NB4 (cell line): ENCODE measurements at regions not wholly inside any gene's neighbourhood (a gene's known extent, or its start where the extent isn't known, plus 50 kb on each side); places are given as distances from the start of the nearest gene placed in this dataset.

ENCODE experiments used
- MYC ChIP-seq: IDR thresholded peaks from 2 replicates; pipeline ENCODE4 v1.6.1; 2011; ENCODE audit warnings: low read depth, low read length
- POLR2A ChIP-seq: IDR thresholded peaks from 2 replicates; pipeline ENCODE4 v1.6.1; 2011; ENCODE audit warnings: mild to moderate bottlenecking; ENCODE audit not compliant: insufficient read length; ENCODE audit errors: extremely low read depth
- TF ChIP-seq, protein P1 (sequence below): IDR thresholded peaks from one replicate; pipeline ENCODE4 v1.5.1; 2012; ENCODE audit warnings: low read depth, low read length
- TF ChIP-seq, protein P2 (sequence below): IDR thresholded peaks from 2 replicates; pipeline ENCODE4 v1.6.1; 2011; ENCODE audit warnings: low read depth, low read length

DNA sequence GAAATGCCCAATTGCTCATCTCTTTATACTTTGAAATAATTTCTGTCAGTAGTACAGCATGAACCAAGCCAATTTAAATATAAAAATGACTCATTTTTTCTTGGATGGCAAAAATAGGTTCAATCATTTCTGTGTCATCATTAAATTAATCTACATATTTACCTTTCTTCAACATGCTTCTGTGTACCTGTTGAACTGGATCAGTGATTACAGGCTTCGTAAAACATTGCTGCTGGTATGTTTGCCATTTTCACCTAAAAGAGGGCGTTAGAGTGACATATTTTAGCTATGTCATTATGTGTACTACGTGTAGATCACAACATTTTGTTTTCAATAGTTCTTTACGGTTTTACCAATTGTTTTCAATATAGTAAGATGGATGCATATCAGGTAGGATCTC is 340.5 kb upstream of the MAOA start:
- TF ChIP-seq, protein P1, sequence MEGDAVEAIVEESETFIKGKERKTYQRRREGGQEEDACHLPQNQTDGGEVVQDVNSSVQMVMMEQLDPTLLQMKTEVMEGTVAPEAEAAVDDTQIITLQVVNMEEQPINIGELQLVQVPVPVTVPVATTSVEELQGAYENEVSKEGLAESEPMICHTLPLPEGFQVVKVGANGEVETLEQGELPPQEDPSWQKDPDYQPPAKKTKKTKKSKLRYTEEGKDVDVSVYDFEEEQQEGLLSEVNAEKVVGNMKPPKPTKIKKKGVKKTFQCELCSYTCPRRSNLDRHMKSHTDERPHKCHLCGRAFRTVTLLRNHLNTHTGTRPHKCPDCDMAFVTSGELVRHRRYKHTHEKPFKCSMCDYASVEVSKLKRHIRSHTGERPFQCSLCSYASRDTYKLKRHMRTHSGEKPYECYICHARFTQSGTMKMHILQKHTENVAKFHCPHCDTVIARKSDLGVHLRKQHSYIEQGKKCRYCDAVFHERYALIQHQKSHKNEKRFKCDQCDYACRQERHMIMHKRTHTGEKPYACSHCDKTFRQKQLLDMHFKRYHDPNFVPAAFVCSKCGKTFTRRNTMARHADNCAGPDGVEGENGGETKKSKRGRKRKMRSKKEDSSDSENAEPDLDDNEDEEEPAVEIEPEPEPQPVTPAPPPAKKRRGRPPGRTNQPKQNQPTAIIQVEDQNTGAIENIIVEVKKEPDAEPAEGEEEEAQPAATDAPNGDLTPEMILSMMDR: no peak
- no peak for TF ChIP-seq POLR2A
- TF ChIP-seq, protein P2, sequence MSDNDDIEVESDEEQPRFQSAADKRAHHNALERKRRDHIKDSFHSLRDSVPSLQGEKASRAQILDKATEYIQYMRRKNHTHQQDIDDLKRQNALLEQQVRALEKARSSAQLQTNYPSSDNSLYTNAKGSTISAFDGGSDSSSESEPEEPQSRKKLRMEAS: no peak
- TF ChIP-seq MYC: no peak
